OCI-LY1 (cell line): ENCODE measurements at regions not wholly inside any gene's neighbourhood (a gene's known extent, or its start where the extent isn't known, plus 50 kb on each side); places are given as distances from the start of the nearest gene placed in this dataset.

Experiments used
- H2AFZ ChIP-seq: fragments of 200-600 bp; sonication (generic), shearing (Covaris generic); 2 replicates; pipeline ENCODE4 v1.6.0; 2014; ENCODE audit warnings: antibody characterized with exemption, mild to moderate bottlenecking, low read length
- H3F3A ChIP-seq: fragments of 200-600 bp; sonication (generic), shearing (Covaris generic); 2 replicates; pipeline ENCODE4 v1.6.0; 2014; ENCODE audit warnings: mild to moderate bottlenecking, antibody characterized with exemption, low read length, moderate library complexity; ENCODE audit not compliant: insufficient read depth
- H3K27ac ChIP-seq: fragments of 200-600 bp; sonication (generic); 2 replicates; pipeline ENCODE4 v1.5.1; 2014; ENCODE audit warnings: low read length, mixed run types, mild to moderate bottlenecking, low read depth; ENCODE audit not compliant: poor library complexity, severe bottlenecking
- H3K27me3 ChIP-seq: fragments of 200-600 bp; sonication (generic); 2 replicates; pipeline ENCODE4 v1.6.0; 2014; ENCODE audit warnings: antibody characterized with exemption, mild to moderate bottlenecking, low read length, moderate library complexity; ENCODE audit not compliant: insufficient read depth
- H3K36me3 ChIP-seq: fragments of 200-600 bp; sonication (generic); 2 replicates; pipeline ENCODE4 v1.6.1; 2014; ENCODE audit warnings: mild to moderate bottlenecking, antibody characterized with exemption, low read length, moderate library complexity, mixed read lengths; ENCODE audit not compliant: insufficient read depth
- H3K4me1 ChIP-seq: fragments of 200-600 bp; sonication (generic); 2 replicates; pipeline ENCODE4 v1.5.1; 2014; ENCODE audit warnings: mild to moderate bottlenecking, low read length, moderate library complexity; ENCODE audit not compliant: insufficient read depth, severe bottlenecking
- H3K4me2 ChIP-seq: fragments of 200-600 bp; sonication (generic), shearing (Covaris generic); 2 replicates; pipeline ENCODE4 v1.6.1; 2014; ENCODE audit warnings: low read length
- H3K4me3 ChIP-seq: fragments of 200-600 bp; sonication (generic); 2 replicates; pipeline ENCODE4 v1.5.1; 2014; ENCODE audit warnings: low read length, low read depth, mild to moderate bottlenecking, mixed read lengths; ENCODE audit not compliant: poor library complexity, severe bottlenecking
- H3K79me2 ChIP-seq: fragments of 200-600 bp; shearing (Covaris generic); 2 replicates; pipeline ENCODE4 v1.6.1; 2016; ENCODE audit warnings: mixed run types, low read length, mixed read lengths; ENCODE audit not compliant: insufficient read depth
- H3K9ac ChIP-seq: fragments of 200-600 bp; sonication (generic), shearing (Covaris generic); 2 replicates; pipeline ENCODE4 v1.6.1; 2014; ENCODE audit warnings: mild to moderate bottlenecking, low read length, mixed read lengths
- H3K9me2 ChIP-seq: fragments of 200-600 bp; sonication (generic), shearing (Covaris generic); 2 replicates; pipeline ENCODE4 v1.6.1; 2014; ENCODE audit warnings: low read depth, mild to moderate bottlenecking, low read length, mixed read lengths
- H3K9me3 ChIP-seq: fragments of 200-600 bp; shearing (Covaris generic); 2 replicates; pipeline ENCODE4 v1.6.1; 2014; ENCODE audit warnings: low read length, mixed read lengths
- H4K20me1 ChIP-seq: fragments of 200-600 bp; sonication (generic), shearing (Covaris generic); 2 replicates; pipeline ENCODE4 v1.6.0; 2016; ENCODE audit warnings: mild to moderate bottlenecking, low read length; ENCODE audit not compliant: insufficient read depth
- EZH2 ChIP-seq: fragments of 200-600 bp; sonication (generic), shearing (Covaris generic); IDR thresholded peaks from 2 replicates; pipeline ENCODE4 v1.8.0; 2017; ENCODE audit warnings: borderline replicate concordance, mixed run types, mild to moderate bottlenecking, antibody characterized with exemption, low read length, moderate library complexity, mixed read lengths
- TF ChIP-seq, protein P1 (sequence below): fragments of 200-600 bp; sonication (generic), shearing (Covaris generic); IDR thresholded peaks from 2 replicates; pipeline ENCODE4 v1.5.1; 2017; ENCODE audit warnings: mild to moderate bottlenecking, antibody characterized with exemption, low read length, moderate library complexity, mixed read lengths

DNA sequence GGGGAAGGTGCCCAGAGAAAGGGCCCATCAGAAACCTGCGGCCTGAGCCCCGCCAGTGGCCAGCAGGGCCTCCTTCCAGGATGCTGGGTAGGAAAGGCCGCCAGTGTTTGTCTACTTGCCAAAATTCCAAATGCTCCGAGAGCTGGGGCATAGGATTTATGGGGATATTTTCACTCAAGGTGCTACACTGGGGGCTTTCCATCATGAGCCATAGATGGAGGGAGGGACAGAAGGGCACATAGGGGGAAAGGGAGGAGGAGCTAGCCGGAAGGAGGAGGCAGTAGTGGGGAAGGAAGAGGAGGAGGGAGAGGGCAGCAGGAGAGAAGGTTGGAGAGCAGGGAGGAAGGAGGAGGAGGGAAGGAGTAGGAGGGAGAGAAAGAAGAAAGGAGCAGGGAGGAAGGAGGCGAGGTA, 494.7 kb upstream of the PROK2 start:
- Histone ChIP-seq H3K27ac (no peak overlapping the region), H3K36me3 (no peaks in the 10 kb centered on the region), H3K9ac (no peak overlapping the region), H3K4me1 (no peaks in the 10 kb centered on the region), H3K9me2 (no peaks in the 10 kb centered on the region), H3K9me3 (no peaks in the 10 kb centered on the region), H3K79me2 (no peaks in the 10 kb centered on the region), H3K4me3 (no peak overlapping the region), H3K4me2 (no peak overlapping the region), H4K20me1 (no peaks in the 10 kb centered on the region), H3K27me3 (no peaks in the 10 kb centered on the region; the same call in 1 of the 2 replicates), H2AFZ (no peak overlapping the region), H3F3A (no peaks in the 10 kb centered on the region)
- TF ChIP-seq EZH2 = no peak
- TF ChIP-seq, protein P1, sequence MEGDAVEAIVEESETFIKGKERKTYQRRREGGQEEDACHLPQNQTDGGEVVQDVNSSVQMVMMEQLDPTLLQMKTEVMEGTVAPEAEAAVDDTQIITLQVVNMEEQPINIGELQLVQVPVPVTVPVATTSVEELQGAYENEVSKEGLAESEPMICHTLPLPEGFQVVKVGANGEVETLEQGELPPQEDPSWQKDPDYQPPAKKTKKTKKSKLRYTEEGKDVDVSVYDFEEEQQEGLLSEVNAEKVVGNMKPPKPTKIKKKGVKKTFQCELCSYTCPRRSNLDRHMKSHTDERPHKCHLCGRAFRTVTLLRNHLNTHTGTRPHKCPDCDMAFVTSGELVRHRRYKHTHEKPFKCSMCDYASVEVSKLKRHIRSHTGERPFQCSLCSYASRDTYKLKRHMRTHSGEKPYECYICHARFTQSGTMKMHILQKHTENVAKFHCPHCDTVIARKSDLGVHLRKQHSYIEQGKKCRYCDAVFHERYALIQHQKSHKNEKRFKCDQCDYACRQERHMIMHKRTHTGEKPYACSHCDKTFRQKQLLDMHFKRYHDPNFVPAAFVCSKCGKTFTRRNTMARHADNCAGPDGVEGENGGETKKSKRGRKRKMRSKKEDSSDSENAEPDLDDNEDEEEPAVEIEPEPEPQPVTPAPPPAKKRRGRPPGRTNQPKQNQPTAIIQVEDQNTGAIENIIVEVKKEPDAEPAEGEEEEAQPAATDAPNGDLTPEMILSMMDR = no peak

DNA sequence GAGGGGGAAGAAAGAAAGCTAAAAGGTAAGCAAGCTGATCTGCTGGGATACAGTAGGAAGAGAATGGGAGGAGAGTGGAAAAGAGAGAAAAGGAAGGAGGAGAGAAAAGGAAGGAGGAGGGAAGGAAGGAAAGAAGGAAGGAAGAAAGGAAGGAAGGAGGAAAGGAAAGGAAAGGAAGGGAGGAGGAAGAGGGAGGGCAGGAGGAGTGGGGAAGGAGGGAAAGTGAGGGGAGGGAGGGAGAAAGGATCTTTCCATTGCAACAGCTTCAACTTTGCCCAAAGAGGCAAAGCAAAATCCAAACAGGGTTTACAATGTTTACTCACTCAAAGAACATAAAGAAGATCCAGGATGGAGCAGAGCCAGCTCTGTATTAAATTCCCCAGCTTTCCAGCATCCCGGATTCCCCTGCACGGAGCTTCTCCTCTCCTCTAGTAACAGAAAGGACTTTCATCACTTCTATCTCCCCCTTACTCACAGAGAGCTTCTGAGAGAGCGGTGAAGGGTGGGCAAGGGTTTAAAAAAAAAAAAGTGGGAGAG, 494.2 kb upstream of the PROK2 start:
- Histone ChIP-seq H3K27ac (no peak overlapping the region), H3K4me2 (no peak overlapping the region), H3K4me1 (no peaks in the 10 kb centered on the region), H3F3A (no peaks in the 10 kb centered on the region), H2AFZ (no peak overlapping the region), H3K9me2 (no peaks in the 10 kb centered on the region), H3K27me3 (no peaks in the 10 kb centered on the region; the same call in 1 of the 2 replicates), H3K4me3 (no peak overlapping the region), H3K9ac (no peak overlapping the region), H3K36me3 (no peaks in the 10 kb centered on the region), H3K9me3 (no peaks in the 10 kb centered on the region), H4K20me1 (no peaks in the 10 kb centered on the region), H3K79me2 (no peaks in the 10 kb centered on the region)
- no peak for TF ChIP-seq EZH2
- TF ChIP-seq, protein P1 = no peak

DNA sequence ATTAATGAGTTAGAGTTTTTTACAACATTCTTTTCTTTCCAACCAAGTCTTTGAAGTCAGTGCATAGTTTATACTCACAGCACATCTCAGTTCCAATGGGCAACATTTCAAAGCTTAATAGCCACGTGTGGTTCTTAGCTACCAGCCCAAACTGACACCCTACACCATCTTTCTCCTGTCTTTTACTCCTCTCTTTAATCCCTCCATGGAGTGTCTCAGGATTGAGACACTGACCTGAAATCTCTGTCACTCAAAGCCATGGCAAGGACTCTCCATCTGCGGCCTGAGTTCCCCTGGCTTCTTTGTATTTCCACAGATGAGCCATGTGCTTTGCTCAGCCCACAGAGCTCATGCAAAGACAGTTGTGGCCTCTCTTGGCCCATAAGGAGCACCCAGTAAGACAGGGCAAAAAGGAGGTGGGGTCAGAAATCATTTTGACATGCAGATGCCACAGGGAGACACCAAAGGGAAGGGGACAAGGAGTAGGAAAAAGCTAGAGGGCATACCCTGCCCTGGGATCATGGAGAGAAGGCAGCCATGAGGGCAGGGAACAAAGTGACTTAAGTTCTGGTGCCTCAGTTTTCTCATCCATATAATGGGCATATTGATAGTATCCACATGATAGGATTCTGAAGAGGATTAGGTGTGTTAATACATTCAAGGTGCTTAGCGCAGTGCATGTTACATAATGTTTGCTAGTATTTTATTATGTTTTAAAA, 493.6 kb upstream of the PROK2 start:
- no peak overlapping the region for H3K4me2 ChIP-seq
- no peaks in the 10 kb centered on the region for H3K9me2 ChIP-seq
- no peaks in the 10 kb centered on the region for H3K36me3 ChIP-seq
- H3K9ac ChIP-seq = no peak overlapping the region
- H3K9me3 ChIP-seq = no peaks in the 10 kb centered on the region
- H3K27me3 ChIP-seq = no peaks in the 10 kb centered on the region; the same call in 1 of the 2 replicates
- H3K4me3 ChIP-seq = no peak overlapping the region
- no peaks in the 10 kb centered on the region for H3K79me2 ChIP-seq
- H3F3A ChIP-seq = no peaks in the 10 kb centered on the region
- H4K20me1 ChIP-seq = no peaks in the 10 kb centered on the region
- no peak overlapping the region for H2AFZ ChIP-seq
- TF ChIP-seq, protein P1 = no peak
- TF ChIP-seq EZH2 = no peak
- no peaks in the 10 kb centered on the region for H3K4me1 ChIP-seq
- H3K27ac ChIP-seq = no peak overlapping the region
